H1 (cell line): ENCODE measurements at regions not wholly inside any gene's neighbourhood (a gene's known extent, or its start where the extent isn't known, plus 50 kb on each side); places are given as distances from the start of the nearest gene placed in this dataset.

Source experiments
- CTCF ChIA-PET: fragments of 300-600 bp; sonication (Branson Sonifier 250); formaldehyde crosslinking; loops from one replicate; lab custom pipeline; 2021; ENCODE audit not compliant: partially characterized antibody; lab: Charles Lee
- POLR2A ChIA-PET: fragments of 300-600 bp; sonication (Branson Sonifier 250); formaldehyde crosslinking; loops from one replicate; lab custom pipeline; 2021; ENCODE audit warnings: inconsistent platforms; ENCODE audit not compliant: partially characterized antibody; lab: Charles Lee
- DNase-seq, 2 experiments: peaks; one replicate each; pipeline versions ENCODE4 v3.0.0 to v3.0.0-alpha.2; 2010 to 2022; ENCODE audit warnings: low spot score in 2 of 2, low read depth in 1 of 2, mixed read lengths in 1 of 2
- FAIRE-seq: peaks from 2 replicates; lab custom pipeline; 2011; peaks lifted over from hg19 to GRCh38; lab: Jason Lieb, UNC
- H2AFZ ChIP-seq: 2 replicates; pipeline ENCODE4 v1.8.1; 2012; ENCODE audit warnings: low read length, inconsistent platforms
- H2AK5ac ChIP-seq: 2 replicates; pipeline ENCODE4 v1.6.1; 2013; ENCODE audit warnings: low read depth, low read length
- H2BK120ac ChIP-seq: replicated peaks from 2 replicates; pipeline ENCODE3; 2013; ENCODE audit warnings: low read depth, low read length, inconsistent platforms
- H2BK12ac ChIP-seq: 2 replicates; pipeline ENCODE4 v1.6.1; 2013; ENCODE audit warnings: low read depth, low read length
- H2BK15ac ChIP-seq: 2 replicates; pipeline ENCODE4 v1.6.1; 2013; ENCODE audit warnings: low read length
- H2BK20ac ChIP-seq: 2 replicates; pipeline ENCODE4 v1.6.1; 2013; ENCODE audit warnings: low read length
- H2BK5ac ChIP-seq: 2 replicates; pipeline ENCODE4 v1.6.1; 2013; ENCODE audit warnings: low read depth, low read length
- H3K14ac ChIP-seq: 2 replicates; pipeline ENCODE4 v1.6.1; 2013; ENCODE audit warnings: inconsistent platforms; ENCODE audit not compliant: insufficient read length
- H3K18ac ChIP-seq: 2 replicates; pipeline ENCODE4 v1.6.1; 2013; ENCODE audit warnings: low read length; ENCODE audit errors: extremely low read depth
- H3K23ac ChIP-seq: 2 replicates; pipeline ENCODE4 v1.6.1; 2013; ENCODE audit warnings: inconsistent platforms; ENCODE audit not compliant: insufficient read length
- H3K23me2 ChIP-seq: 2 replicates; pipeline ENCODE4 v1.6.1; 2013; ENCODE audit warnings: low read depth, low read length
- H3K27ac ChIP-seq: 2 replicates; pipeline ENCODE4 v1.6.1; 2011; ENCODE audit warnings: low read depth, low read length, inconsistent platforms
- H3K27me3 ChIP-seq, 4 experiments: replicated peaks in 1 of 4; 1 replicate in 1 of 4; 2 replicates in 3 of 4; pipeline versions ENCODE4 v1.6.1 to v1.8.1; 2011 to 2013; ENCODE audit warnings: low read length in 3 of 4, mild to moderate bottlenecking in 3 of 4, inconsistent platforms in 2 of 4, mixed read lengths in 2 of 4, moderate library complexity in 1 of 4; ENCODE audit not compliant: control insufficient read depth in 3 of 4, insufficient read depth in 3 of 4; ENCODE audit errors: extremely low read depth in 1 of 4
- H3K36me3 ChIP-seq, 4 experiments: 2 replicates each; pipeline versions ENCODE4 v1.6.1 to v1.8.1; 2011 to 2013; ENCODE audit warnings: mild to moderate bottlenecking in 4 of 4, low read length in 3 of 4, moderate library complexity in 2 of 4, control low read depth in 1 of 4, inconsistent platforms in 1 of 4; ENCODE audit not compliant: insufficient read depth in 4 of 4, control insufficient read depth in 2 of 4
- H3K4ac ChIP-seq: replicated peaks from 2 replicates; pipeline ENCODE3; 2013; ENCODE audit warnings: low read length, low read depth, mixed read lengths, inconsistent platforms; ENCODE audit not compliant: insufficient read length
- H3K4me1 ChIP-seq, 4 experiments: replicated peaks in 1 of 4; 1 replicate in 1 of 4; 2 replicates in 3 of 4; pipeline versions ENCODE4 v1.6.1 to v1.8.1; 2011 to 2013; ENCODE audit warnings: low read length in 3 of 4, inconsistent platforms in 2 of 4, mixed read lengths in 1 of 4; ENCODE audit not compliant: insufficient read depth in 4 of 4, control insufficient read depth in 3 of 4
- H3K4me2 ChIP-seq, 2 experiments: 2 replicates each; pipeline versions ENCODE4 v1.6.1 to v1.8.1; 2011 to 2013; ENCODE audit warnings: low read depth in 2 of 2, low read length in 2 of 2, control low read depth in 1 of 2, inconsistent platforms in 1 of 2, mild to moderate bottlenecking in 1 of 2; ENCODE audit not compliant: insufficient read depth in 1 of 2
- H3K4me3 ChIP-seq, 4 experiments: fragments of 200-600, 300-600 bp in 1 of 4; sonication (generic), shearing (Covaris generic), sonication (Bioruptor Twin) in 1 of 4; 2 replicates each; pipeline versions ENCODE4 v1.5.1 to v1.8.1; 2011 to 2016; ENCODE audit warnings: low read length in 4 of 4, low read depth in 3 of 4, control low read depth in 2 of 4, inconsistent platforms in 2 of 4, mild to moderate bottlenecking in 2 of 4, mixed read lengths in 1 of 4, moderate library complexity in 1 of 4; ENCODE audit not compliant: insufficient read depth in 2 of 4; ENCODE audit errors: extremely low read depth in 1 of 4
- H3K56ac ChIP-seq: replicated peaks from 2 replicates; pipeline ENCODE3; 2013; ENCODE audit warnings: low read depth, mild to moderate bottlenecking, mixed read lengths, low read length, inconsistent platforms; ENCODE audit not compliant: insufficient read length
- H3K79me1 ChIP-seq: 2 replicates; pipeline ENCODE4 v1.6.1; 2013; ENCODE audit warnings: low read depth, low read length, control low read depth
- H3K79me2 ChIP-seq, 2 experiments: 2 replicates each; pipeline versions ENCODE4 v1.6.1 to v1.8.1; 2012 to 2013; ENCODE audit warnings: low read length in 2 of 2, mild to moderate bottlenecking in 2 of 2, inconsistent platforms in 1 of 2; ENCODE audit not compliant: insufficient read depth in 2 of 2, control insufficient read depth in 1 of 2
- H3K9ac ChIP-seq, 4 experiments: replicated peaks in 1 of 4; 1 replicate in 1 of 4; 2 replicates in 3 of 4; pipeline versions ENCODE4 v1.6.1 to v1.8.1; 2011 to 2013; ENCODE audit warnings: low read depth in 3 of 4, low read length in 3 of 4, control low read depth in 2 of 4, mild to moderate bottlenecking in 2 of 4, moderate library complexity in 2 of 4, inconsistent platforms in 1 of 4; ENCODE audit errors: extremely low read depth in 1 of 4
- H3K9me3 ChIP-seq, 2 experiments: 2 replicates each; pipeline versions ENCODE4 v1.6.1 to v1.8.1; 2012 to 2013; ENCODE audit warnings: mild to moderate bottlenecking in 2 of 2, moderate library complexity in 2 of 2, control low read depth in 1 of 2, inconsistent platforms in 1 of 2, low read depth in 1 of 2, low read length in 1 of 2, mixed read lengths in 1 of 2; ENCODE audit not compliant: insufficient read depth in 2 of 2
- H4K20me1 ChIP-seq, 2 experiments: replicated peaks in 1 of 2; 2 replicates each; pipeline versions ENCODE3 to v1.8.1; 2011 to 2013; ENCODE audit warnings: inconsistent platforms in 2 of 2, low read length in 2 of 2, mild to moderate bottlenecking in 1 of 2; ENCODE audit not compliant: insufficient read depth in 2 of 2, control insufficient read depth in 1 of 2
- H4K5ac ChIP-seq: 2 replicates; pipeline ENCODE4 v1.6.1; 2013; ENCODE audit warnings: low read length, low read depth, mixed read lengths, inconsistent platforms; ENCODE audit not compliant: insufficient read length
- H4K8ac ChIP-seq: 2 replicates; pipeline ENCODE4 v1.8.0; 2013; ENCODE audit warnings: mild to moderate bottlenecking, moderate library complexity, low read length, inconsistent platforms; ENCODE audit not compliant: insufficient read depth; ENCODE audit errors: extremely low read depth
- H4K91ac ChIP-seq: replicated peaks from 2 replicates; pipeline ENCODE3; 2013; ENCODE audit warnings: low read length, mixed read lengths, inconsistent platforms; ENCODE audit not compliant: insufficient read length
- BRCA1 ChIP-seq: IDR thresholded peaks from 2 replicates; pipeline ENCODE4 v1.6.1; 2012; ENCODE audit warnings: low read depth, low read length, improper control_type of control experiment
- SIN3A ChIP-seq, 2 experiments: IDR thresholded peaks in 1 of 2; conservative IDR thresholded peaks in 1 of 2; 2 replicates each; pipeline ENCODE4 v1.6.1; 2011 to 2012; ENCODE audit warnings: low read length in 2 of 2, improper control_type of control experiment in 1 of 2, low read depth in 1 of 2, mild to moderate bottlenecking in 1 of 2
- TBP ChIP-seq: IDR thresholded peaks from 2 replicates; pipeline ENCODE4 v1.6.1; 2011; ENCODE audit warnings: low read depth, low read length, improper control_type of control experiment
- WGBS, 2 experiments: shearing (Covaris generic) in 1 of 2; methylation state at CpG; one replicate each; pipeline versions ENCODE4 v1.1.6 to v1.1.7; 2013 to 2015; ENCODE audit warnings: low lambda C conversion rate in 2 of 2, mixed read lengths in 2 of 2, inconsistent platforms in 1 of 2, low coverage in 1 of 2, missing lambda C conversion rate in 1 of 2; ENCODE audit not compliant: insufficient replicate concordance in 2 of 2, insufficient coverage in 1 of 2, insufficient read length in 1 of 2; ENCODE audit errors: extremely low coverage in 1 of 2, missing lambda C conversion rate in 1 of 2; 5-methylcytosine and 5-hydroxymethylcytosine counted together

GRCh38 chr7:155883491-155884224, 71.4 kb upstream of the SHH start:
- FAIRE-seq (no peak), DNase-seq (no peak)
- Histone ChIP-seq H3K14ac (no peak overlapping the region), H3K18ac (no peak overlapping the region), H2AFZ (no peak overlapping the region), H4K20me1 (no peaks in the 10 kb centered on the region), H2AK5ac (no peak overlapping the region), H2BK20ac (no peak overlapping the region), H3K9me3 (no peaks in the 10 kb centered on the region), H2BK12ac (no peak overlapping the region), H2BK15ac (no peak overlapping the region), H2BK5ac (no peak overlapping the region), H4K5ac (no peak overlapping the region), H3K23me2 (no peaks in the 10 kb centered on the region), H3K36me3 (no peaks in the 10 kb centered on the region), H3K9ac (no peak overlapping the region), H3K4me2 (no peak overlapping the region), H3K4ac (no peak overlapping the region), H3K79me1 (no peaks in the 10 kb centered on the region; the same call in 1 of the 2 replicates), H3K23ac (no peak overlapping the region), H3K4me3 (no peak overlapping the region), H3K27me3 (no peaks in the 10 kb centered on the region), H3K4me1 (peaks cover 0 to 9% (median 0%) of the 10 kb centered on the region in 4 experiments; a peak in 1 of 7 replicates), H3K27ac (no peak overlapping the region), H4K91ac (no peak overlapping the region), H3K79me2 (no peaks in the 10 kb centered on the region), H3K56ac (no peak overlapping the region), H2BK120ac (no peak overlapping the region), H4K8ac (no peak overlapping the region; the same call in 1 of the 2 replicates)
- 90% methylated on average over 16 of the region's 16 CpGs; no CpG with 5 or more reads in 1 of the 2 experiments for WGBS, 2 experiments
- ChIA-PET CTCF (interaction anchor here (0.7 to 1.2 kb wide), 4 partner anchors 44 to 285 kb away, joined by 3 read pairs; no protein-coding TSS in a partner anchor), POLR2A (no interaction called here)
- no peak for TF ChIP-seq TBP
- TF ChIP-seq SIN3A (conservative IDR thresholded peaks at IDR 0.05 in 1 of 2, IDR thresholded peaks at IDR 0.05 in 1 of 2; ENCODE audit: low read depth in 1 of 2, low read length in 2 of 2): no peak
- TF ChIP-seq BRCA1: no peak
